PC-9 (cell line): ENCODE measurements at regions not wholly inside any gene's neighbourhood (a gene's known extent, or its start where the extent isn't known, plus 50 kb on each side); places are given as distances from the start of the nearest gene placed in this dataset.

ENCODE experiments used
- BruUV-seq: library from RNA; stranded (reverse); fragments of 400-500 nt; replicated peaks from 2 replicates; lab custom pipeline; 2021; lab: Mats Ljungman, UMichigan
- CTCF ChIA-PET: fragments of 300-600 bp; sonication (Branson Sonifier 250); formaldehyde crosslinking; loops from one replicate; lab custom pipeline; 2022; ENCODE audit warnings: antibody characterized with exemption; lab: Charles Lee
- POLR2A ChIA-PET: fragments of 300-600 bp; sonication (Branson Sonifier 250); formaldehyde crosslinking; loops from one replicate; lab custom pipeline; 2022; ENCODE audit warnings: antibody characterized with exemption; ENCODE audit not compliant: unreplicated experiment; lab: Charles Lee
- DNase-seq, 2 experiments: peaks; one replicate each; pipeline versions ENCODE4 v3.0.0 to v3.0.0-alpha.2; 2015 to 2022; ENCODE audit warnings: mixed read lengths in 1 of 2
- H2AFZ ChIP-seq: fragments of 200-600 bp; sonication (generic); 2 replicates; pipeline ENCODE4 v1.8.1; 2017; ENCODE audit warnings: antibody characterized with exemption
- H3F3A ChIP-seq: fragments of 200-600 bp; sonication (generic); 2 replicates; pipeline ENCODE4 v1.8.1; 2017; ENCODE audit warnings: antibody characterized with exemption, mild to moderate bottlenecking, low read depth; ENCODE audit not compliant: insufficient read depth
- H3K27ac ChIP-seq: fragments of 200-600 bp; sonication (generic); 2 replicates; pipeline ENCODE4 v1.6.1; 2016; ENCODE audit warnings: mixed run types
- H3K27me3 ChIP-seq: fragments of 200-600 bp; sonication (generic); 2 replicates; pipeline ENCODE4 v1.6.1; 2016; ENCODE audit warnings: low read depth, mixed run types; ENCODE audit not compliant: insufficient read depth
- H3K36me3 ChIP-seq: fragments of 200-600 bp; sonication (generic); 2 replicates; pipeline ENCODE4 v1.6.1; 2016; ENCODE audit warnings: low read depth, mixed run types
- H3K4me1 ChIP-seq: fragments of 200-600 bp; sonication (generic); replicated peaks from 2 replicates; pipeline ENCODE4 v1.6.1; 2016; ENCODE audit warnings: mixed run types; ENCODE audit not compliant: insufficient read depth
- H3K4me2 ChIP-seq: fragments of 200-600 bp; sonication (generic); 2 replicates; pipeline ENCODE4 v1.6.1; 2017; ENCODE audit warnings: mixed run types
- H3K4me3 ChIP-seq: fragments of 200-600 bp; sonication (generic); 2 replicates; pipeline ENCODE4 v1.6.1; 2016; ENCODE audit warnings: mixed run types
- H3K79me2 ChIP-seq: fragments of 200-600 bp; sonication (generic); 2 replicates; pipeline ENCODE4 v1.6.1; 2017; ENCODE audit warnings: low read depth, mixed run types
- H3K9me2 ChIP-seq: fragments of 200-600 bp; sonication (generic); 2 replicates; pipeline ENCODE4 v1.8.1; 2017; ENCODE audit warnings: mild to moderate bottlenecking; ENCODE audit not compliant: insufficient read depth
- H3K9me3 ChIP-seq: fragments of 200-600 bp; sonication (generic); 2 replicates; pipeline ENCODE4 v1.8.1; 2016; ENCODE audit warnings: low read depth; ENCODE audit not compliant: insufficient read depth
- H4K20me1 ChIP-seq: fragments of 200-600 bp; sonication (generic); 2 replicates; pipeline ENCODE4 v1.8.1; 2017; ENCODE audit not compliant: insufficient read depth
- CTCF ChIP-seq: fragments of 200-600 bp; sonication (generic); conservative IDR thresholded peaks from 2 replicates; pipeline ENCODE4 v1.6.1; 2017; ENCODE audit warnings: mixed run types, antibody characterized with exemption, mild to moderate bottlenecking, moderate library complexity
- EZH2 ChIP-seq: fragments of 200-600 bp; sonication (generic); IDR thresholded peaks from 2 replicates; pipeline ENCODE4 v1.8.0; 2017; ENCODE audit warnings: antibody characterized with exemption, low read depth
- intact Hi-C: fragments of 100-400 bp; cut with micrococcal nuclease; formaldehyde crosslinking; loops from one replicate; pipeline ENCODE4 v1.10.0; 2022; ENCODE audit not compliant: unreplicated experiment

GRCh38 chr3:88311826-88312225 lies 162.1 kb downstream of the C3orf38 start:
- no TSS peak for BruUV-seq
- POLR2A ChIA-PET = interaction anchor here (0.5 kb wide), 1 partner anchor 1383 kb away, joined by 6 read pairs; no protein-coding TSS in a partner anchor

GRCh38 chr3:88312256-88312655 lies 162.5 kb downstream of the C3orf38 start:
- H3K79me2 ChIP-seq = no peaks in the 10 kb centered on the region
- H3K27me3 ChIP-seq = no peaks in the 10 kb centered on the region
- no peaks in the 10 kb centered on the region for H3F3A ChIP-seq
- H3K36me3 ChIP-seq = no peaks in the 10 kb centered on the region
- H3K9me3 ChIP-seq = no peaks in the 10 kb centered on the region
- TF ChIP-seq EZH2 (no peak), CTCF (no peak)
- ChIA-PET CTCF (no interaction called here), POLR2A (interaction anchor here (0.5 kb wide), 1 partner anchor 1382 kb away, joined by 6 read pairs; no protein-coding TSS in a partner anchor)
- no peaks in the 10 kb centered on the region for H3K9me2 ChIP-seq
- DNase-seq = no peak
- no peak overlapping the region for H3K4me3 ChIP-seq
- H4K20me1 ChIP-seq = no peaks in the 10 kb centered on the region
- H3K27ac ChIP-seq = no peak overlapping the region
- no peak overlapping the region for H3K4me2 ChIP-seq
- H2AFZ ChIP-seq = 0 out of 2 replicates have a peak overlapping the region, but pooled peaks have one; percentile 27
- BruUV-seq = no TSS peak
- no peaks in the 10 kb centered on the region for H3K4me1 ChIP-seq
- intact Hi-C loops = no loop called here

More at GRCh38 chr3:88311826-88312225, 162.1 kb downstream of the C3orf38 start:
- H4K20me1 ChIP-seq = no peaks in the 10 kb centered on the region
- no peak overlapping the region for H3K4me3 ChIP-seq
- no peak overlapping the region for H2AFZ ChIP-seq
- H3K9me3 ChIP-seq = no peaks in the 10 kb centered on the region
- no peaks in the 10 kb centered on the region for H3K79me2 ChIP-seq
- intact Hi-C loops = no loop called here
- no peaks in the 10 kb centered on the region for H3K4me1 ChIP-seq
- no peaks in the 10 kb centered on the region for H3K36me3 ChIP-seq
- H3K27ac ChIP-seq = no peak overlapping the region
- no peak overlapping the region for H3K4me2 ChIP-seq
- H3K9me2 ChIP-seq = no peaks in the 10 kb centered on the region
- CTCF ChIA-PET = no interaction called here
- no peaks in the 10 kb centered on the region for H3K27me3 ChIP-seq
- TF ChIP-seq EZH2 (no peak), CTCF (no peak)
- no peak for DNase-seq
- no peaks in the 10 kb centered on the region for H3F3A ChIP-seq

- Histone ChIP-seq H3K27ac (no peak overlapping the region), H3K79me2 (no peaks in the 10 kb centered on the region), H3K4me3 (no peak overlapping the region), H3K9me2 (no peaks in the 10 kb centered on the region), H3F3A (no peaks in the 10 kb centered on the region), H3K36me3 (no peaks in the 10 kb centered on the region), H4K20me1 (no peaks in the 10 kb centered on the region), H2AFZ (no peak overlapping the region), H3K4me2 (no peak overlapping the region), H3K9me3 (no peaks in the 10 kb centered on the region), H3K27me3 (no peaks in the 10 kb centered on the region), H3K4me1 (no peaks in the 10 kb centered on the region)
- no peak for DNase-seq
- no TSS peak for BruUV-seq
- intact Hi-C loops = no loop called here
- CTCF ChIA-PET = no interaction called here
- POLR2A ChIA-PET = no interaction called here
- TF ChIP-seq EZH2 = no peak
- TF ChIP-seq CTCF = no peak
Measured at GRCh38 chr3:88318067-88318466, 168.3 kb downstream of the C3orf38 start.
